Muscle of arm (tissue), 1 donor: ENCODE measurements at regions not wholly inside any gene's neighbourhood (a gene's known extent, or its start where the extent isn't known, plus 50 kb on each side); places are given as distances from the start of the nearest gene placed in this dataset.
"Not testable (repeated sequence)": the region's sequence is repeated elsewhere in the genome, so short reads cannot be mapped to it uniquely, and the experiment has no call there.

Experiments
- DNase-seq: peaks from one replicate; pipeline ENCODE4 v3.0.0-alpha.2; 2013

DNA sequence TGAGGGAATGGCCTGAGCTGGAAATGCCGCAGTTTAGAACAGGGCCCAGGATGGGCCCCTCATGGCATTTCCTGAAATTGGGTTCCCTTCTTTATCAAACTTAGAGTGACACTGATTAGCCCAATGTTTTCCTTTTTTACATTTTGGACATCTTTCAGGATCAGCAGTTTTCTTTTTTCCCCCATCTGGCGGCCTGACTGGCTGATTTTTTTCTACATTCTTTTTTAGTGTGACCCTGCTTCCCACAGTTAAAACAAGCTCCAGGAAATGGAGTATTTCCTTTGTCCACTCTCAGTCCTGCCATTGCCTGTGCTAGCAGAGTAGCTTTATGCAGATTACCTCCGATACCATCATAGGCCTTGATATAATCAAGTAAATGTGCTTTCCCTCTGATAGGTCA is 185.8 kb upstream of the IGF1 start:
- DNase-seq, result not testable (repeated sequence)

DNA sequence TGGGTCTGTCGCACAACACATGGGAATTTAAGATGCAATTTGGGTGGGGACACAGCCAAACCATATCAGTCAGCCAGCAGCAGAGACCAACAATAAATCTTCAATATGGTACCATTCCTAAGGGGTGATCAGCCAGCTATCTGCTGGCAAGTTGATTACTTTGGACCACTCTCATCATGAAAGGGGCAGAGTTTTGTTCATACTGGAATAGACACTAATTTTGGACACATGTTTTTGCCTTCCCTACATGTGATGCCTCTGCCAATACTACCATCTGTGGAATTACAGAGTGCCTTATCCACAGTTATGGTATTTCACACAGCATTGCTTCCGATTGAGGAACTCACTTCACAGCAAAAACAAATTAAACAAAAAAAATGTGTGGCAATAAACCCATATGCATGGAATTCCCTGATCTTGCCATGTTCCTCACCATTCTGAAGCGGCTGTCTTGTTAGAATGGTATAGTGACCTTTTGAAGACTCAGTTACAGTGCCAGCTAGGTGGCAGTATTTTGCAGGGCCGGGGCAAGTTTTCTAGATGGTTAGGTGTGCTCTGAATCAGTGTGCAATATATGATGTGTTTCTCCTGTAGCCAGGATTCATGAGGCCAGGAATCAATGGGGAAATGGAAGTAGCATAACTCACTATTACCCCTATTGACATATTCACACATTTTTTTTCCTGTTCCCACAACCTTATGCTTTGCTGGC is 179.0 kb upstream of the IGF1 start:
- DNase-seq, result no peak

DNA sequence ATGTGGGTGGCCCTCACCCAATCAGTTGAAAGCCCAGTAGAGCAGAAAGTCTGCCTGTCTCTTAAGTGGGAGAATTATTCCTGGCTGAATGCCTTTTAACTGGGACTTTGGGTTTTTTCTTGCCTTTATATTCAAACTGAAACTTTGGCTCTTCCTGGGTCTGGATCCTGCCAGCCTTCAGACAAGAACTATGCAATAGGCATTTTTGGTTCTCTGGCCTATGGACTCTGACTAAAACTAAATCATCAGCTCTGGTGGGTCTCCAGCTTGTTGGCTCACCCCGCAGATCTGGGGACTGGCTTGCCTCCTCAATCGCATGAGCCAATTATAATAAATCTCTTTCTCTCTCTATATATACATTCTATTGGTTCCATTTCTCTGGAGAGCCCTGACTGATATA is 173.0 kb upstream of the IGF1 start:
- DNase-seq, result no peak

DNA sequence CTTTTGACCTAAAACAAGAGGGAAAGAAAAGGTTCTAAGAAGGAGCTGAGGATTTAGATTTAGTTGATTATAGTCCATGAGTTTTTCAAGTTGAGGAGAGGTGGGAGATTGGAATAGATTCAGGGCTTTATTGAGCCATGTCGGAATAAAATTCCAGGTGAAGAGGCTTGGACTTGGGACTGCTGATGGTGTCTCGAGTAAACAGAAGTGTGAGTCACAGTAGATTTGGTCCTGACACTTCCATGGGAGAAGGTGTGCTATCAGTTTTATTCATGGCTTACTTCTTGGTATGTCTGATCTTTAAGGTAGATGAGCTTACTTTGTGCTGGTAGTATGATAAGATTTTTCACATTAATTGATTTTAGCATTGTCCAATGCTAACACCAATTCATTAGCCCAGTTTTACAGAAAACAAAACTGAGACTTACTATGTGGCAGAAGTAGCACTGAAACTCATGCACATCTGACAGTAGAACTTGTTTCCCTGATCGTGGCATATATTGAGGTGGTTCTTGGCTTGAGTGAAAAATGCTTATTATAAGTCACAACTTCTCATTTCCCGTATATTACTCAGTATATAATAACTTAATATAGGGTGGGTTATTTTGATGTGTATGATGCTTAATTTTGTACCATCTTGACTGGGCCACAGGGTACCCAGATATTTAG is 172.4 kb upstream of the IGF1 start:
- no peak for DNase-seq

DNA sequence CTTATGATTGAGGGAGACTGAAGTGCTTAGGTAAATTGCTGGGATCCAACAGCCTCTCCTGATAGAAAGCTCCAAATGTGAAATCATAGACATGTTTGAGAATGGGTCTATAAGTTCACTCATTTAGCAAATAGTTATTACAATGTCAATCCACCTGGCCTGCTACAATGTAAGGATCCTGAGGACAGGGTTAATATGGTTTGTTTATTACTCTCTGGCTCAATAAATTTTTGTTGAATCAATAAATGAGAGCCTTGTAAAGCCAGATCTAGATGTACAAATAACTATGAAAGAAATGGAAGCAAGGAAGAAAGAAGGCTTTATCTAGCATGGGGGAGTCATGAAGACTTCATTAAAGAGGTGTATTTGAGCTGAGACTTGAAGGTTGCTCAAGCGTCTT is 165.6 kb upstream of the IGF1 start:
- no peak for DNase-seq

DNA sequence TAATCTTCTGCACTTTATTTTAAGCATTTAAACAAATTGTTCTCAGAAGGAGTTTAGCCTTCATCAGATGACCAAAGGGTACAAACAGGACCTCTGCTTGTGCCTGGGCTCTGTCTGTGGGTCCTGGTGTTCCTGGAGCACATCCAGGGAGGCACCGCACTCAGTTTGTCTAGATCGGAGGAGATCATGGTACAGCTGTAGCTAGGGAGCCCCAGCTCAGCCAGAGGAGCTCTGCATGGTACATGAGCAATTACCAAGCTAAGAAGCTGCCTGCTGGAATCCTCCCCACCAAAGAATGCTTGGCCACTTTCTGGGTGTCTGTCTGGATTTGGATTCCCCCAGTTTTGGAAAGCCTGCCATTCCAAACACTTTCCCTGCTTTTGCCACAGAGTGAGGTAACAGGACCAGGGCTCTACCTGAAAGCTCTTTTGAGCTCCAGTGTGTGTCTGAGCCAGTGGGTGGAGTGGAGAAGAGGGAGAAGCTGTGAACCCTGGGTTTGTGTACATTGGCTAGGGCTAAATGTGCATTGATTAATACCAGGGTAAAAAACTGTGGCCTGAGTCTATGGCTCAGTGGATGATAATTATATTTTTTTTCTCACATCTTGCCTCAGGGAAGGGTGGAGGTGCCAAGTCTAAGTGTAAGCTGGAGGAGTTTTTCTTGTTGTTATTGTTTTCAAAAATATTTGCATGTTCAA is 163.7 kb upstream of the IGF1 start:
- DNase-seq, result no peak

DNA sequence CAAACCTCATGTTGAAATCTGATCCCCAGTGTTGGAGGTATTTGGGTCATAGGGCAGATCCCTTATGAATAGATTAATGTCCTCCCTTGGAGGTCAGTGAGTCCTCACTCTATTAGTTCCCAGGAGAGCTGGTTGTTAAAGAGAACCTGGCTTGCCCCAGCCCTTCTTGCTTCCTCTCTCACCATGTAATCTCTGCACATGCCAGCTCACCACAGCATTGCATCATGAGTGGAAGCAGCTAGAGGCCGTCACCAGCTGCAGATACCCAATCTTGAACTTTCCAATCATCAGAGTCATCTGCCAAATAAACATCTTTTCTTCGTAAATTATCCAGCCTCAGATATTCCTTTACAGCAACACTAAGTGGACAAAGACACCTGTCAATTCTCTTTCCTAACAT is 161.8 kb upstream of the IGF1 start:
- no peak for DNase-seq

DNA sequence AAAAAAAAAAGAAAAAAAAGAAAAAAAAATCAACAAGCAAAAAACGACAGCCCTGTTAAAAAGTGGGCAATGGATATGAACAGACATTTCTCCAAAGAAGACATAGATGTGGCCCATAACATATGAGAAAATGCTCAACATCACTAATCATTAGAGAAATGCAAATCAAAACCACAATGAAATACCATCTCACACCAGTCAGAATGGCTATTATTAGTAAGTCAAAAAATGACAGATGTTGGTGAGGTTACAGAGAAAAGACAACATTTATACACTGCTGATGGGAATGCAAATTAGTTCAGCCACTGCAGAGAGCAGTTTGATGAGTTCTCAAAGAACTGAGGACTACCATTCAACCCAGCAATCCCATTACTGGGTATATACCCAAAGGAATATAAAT is 160.3 kb upstream of the IGF1 start:
- DNase-seq, result not testable (repeated sequence)

DNA sequence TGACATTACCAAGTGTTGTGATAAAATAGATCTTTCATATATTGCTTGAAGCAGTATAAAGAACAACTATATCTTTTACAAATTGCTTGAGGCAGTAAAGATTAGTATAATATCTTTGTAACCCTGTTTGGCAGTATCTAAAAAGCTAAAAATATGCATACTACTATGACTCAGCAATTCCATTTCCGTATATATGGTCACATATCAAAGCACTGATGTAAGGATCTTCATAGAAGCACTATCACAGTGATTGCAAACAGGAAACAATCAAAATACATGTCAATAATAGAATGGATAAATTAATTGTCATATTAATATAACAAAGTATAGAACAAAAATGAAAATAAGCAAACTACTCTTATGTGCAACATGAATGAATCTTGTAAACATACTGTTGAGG is 158.4 kb upstream of the IGF1 start:
- DNase-seq, result no peak

DNA sequence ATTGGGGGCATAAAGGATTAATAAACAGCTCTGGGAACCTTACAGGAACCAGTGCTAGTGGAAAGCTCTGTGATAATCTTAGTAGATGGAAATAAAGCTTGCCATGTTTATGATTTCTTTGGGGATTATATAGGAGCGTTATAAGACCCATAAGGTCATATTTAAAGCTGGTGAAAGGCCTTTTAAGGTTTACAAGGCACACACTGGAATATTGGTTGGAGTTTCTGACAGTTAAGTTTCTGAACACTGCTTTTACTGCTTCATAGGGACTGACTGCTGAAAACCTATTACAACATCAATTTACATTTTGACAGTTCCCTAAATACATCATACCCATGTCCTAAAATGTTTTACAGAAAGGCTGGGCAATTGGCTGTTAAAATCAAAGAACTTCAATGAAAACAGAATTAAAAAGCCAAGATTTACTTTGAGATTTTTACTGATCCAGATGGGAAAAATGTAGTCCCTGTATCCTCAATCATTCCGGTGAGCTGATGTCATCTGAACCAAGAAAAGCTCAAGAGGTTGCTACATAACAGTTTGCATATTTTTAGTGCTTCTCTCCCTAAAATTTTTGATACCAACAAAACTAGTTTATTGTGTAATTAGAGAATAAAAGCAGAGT is 153.7 kb upstream of the IGF1 start:
- peak; percentile 15 for DNase-seq

DNA sequence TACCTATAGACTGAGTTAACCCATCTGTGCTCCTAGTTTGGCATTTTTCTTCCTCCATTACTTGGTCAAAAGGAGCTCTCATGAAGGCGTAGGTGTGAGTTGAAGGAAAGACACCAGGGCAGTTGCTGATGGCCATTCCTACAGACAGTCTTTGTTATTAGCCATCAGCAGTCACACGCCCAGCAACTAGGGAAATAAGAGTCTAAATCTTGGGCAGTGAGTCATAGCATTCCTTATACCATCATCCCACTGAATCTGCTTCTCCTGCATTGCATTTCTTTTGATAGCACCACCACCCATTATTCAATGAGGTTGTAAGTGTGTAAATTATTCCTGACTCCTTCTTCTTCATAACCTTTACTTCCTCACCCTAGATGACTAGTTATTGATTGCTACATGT is 150.9 kb upstream of the IGF1 start:
- no peak for DNase-seq

DNA sequence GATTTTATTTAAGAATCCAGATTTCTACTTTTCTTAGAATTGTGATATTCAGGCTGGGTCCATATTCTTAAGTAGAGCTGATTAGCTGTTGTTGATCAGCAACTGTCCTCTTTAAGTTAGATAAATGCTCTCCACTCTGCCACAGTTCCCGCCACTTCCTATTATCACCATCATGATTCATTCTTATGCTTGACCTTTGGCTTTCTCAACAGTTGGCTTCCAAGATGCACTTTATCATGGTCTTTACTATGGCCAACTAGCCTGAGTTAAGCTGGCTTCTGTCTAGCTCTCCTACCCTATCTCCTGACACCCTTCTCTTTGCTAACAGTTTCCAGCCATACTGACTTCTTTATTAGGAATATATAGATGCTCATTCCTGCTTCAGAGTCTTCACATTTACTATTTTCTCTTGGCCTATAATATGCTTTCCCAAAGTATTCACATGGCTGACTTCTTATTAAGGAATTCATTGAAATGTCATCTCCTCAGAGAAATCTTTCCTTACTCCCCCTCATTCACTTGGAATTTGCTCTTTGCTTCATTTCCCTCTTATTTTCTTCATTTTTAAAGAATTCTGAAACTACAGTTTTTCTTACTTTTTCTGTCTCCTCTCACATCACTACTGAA is 149.0 kb upstream of the IGF1 start:
- DNase-seq, result no peak

DNA sequence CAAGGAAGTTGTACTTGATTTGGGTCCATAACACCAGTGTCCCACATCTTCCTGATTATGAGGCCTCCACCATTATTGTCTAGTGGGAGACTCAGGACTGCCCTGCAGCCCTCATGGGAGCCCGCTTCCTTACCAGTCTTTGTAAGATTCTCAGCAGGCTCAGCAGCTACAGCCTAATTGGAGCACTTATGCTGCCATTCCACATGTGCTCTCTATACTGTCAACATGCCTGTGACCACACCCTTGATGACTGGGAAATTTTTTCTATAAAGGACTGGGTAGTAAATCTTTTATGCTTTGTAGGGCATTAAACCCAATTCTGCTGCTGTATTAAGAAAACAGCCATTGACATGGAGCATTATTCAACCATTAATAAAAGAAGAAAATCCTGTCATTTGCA is 145.5 kb upstream of the IGF1 start:
- no peak for DNase-seq

DNA sequence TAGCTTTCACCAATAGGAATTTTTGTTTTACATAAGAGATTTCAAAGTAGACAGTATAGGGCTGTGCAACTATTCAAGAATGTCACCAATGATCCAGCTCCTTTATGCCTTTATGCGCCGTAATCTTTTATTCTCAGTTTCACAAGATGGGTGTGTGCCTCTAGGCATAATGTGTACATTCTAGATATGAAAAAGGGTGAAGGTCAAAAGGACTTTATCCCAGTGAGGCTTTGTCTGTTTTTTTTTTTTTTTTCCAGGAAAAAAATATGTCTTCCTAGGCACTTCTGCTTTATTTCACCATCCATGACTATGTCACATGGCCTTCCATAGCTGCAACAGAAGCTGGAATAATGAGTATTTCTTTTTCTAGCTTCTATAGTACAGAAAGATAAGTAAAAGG is 142.3 kb upstream of the IGF1 start:
- no peak for DNase-seq

DNA sequence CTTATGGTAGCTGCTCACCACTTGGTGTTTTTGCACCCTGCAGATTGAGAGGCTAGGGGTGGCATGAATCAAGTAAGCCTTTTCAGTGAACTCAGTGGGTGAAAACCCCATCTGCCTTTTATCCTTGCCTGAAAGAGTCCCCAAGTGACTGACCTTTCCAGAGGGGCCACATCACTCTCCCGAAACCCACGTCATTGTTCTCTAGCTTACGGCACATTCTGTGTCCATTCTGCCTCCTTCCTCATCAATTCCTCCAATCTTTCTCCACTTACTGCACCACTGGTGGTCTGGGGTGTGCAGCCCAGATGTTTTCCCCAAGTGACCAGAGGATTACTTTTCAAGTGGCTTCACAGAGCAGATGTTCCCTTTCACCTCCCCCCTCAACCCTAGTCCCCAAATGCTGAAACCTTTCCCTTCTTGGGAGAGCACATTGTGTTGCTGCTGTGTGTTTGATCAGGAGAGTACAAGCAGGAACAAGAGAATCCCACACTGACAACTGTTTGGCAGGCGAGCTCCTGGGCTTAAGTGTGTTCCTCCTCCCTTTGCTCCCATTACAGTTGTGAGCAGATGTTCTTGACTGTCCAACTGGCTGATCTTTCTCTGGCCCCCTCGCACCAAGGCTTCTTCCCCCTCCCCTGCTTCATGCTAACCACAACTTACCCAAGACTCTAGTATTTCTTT is 138.0 kb upstream of the IGF1 start:
- DNase-seq, result peak; percentile 63

DNA sequence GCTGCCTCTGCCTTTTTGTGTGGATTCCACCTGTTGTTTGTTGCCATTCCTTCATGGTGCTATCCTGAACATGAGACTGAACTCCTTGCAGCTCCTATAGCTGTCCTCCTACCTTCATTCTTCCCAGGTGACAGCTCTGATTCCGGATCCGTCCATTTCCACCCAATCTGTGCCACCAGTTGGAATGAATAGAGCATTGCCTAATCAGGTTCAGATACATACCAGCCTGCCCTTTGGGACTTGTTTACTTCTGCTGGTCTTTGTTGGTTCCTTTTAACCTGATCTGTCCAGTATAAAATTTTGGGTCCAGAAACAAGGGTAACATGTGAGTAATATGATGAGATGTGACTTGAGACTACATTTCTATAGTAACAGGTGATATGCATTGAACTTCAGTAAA is 136.3 kb upstream of the IGF1 start:
- DNase-seq, result no peak

DNA sequence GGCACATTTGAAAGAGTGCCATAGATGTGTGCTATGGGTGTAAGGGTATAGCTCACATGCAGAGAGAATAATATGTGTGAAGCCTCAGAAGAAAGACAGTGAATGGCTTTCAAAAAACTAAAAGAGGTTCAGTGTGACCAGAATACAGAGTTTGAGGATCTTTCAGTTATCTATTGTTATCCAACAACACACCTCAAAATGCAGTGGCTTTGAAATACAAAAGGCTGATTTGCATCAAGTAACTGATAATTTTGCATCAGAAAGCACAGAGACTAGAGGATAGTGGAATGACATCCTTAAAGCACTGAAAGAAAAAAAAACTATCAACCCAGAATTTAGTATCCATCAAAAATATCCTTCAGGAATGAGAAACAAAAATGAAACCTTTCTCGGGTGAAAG is 131.6 kb upstream of the IGF1 start:
- DNase-seq, result no peak

DNA sequence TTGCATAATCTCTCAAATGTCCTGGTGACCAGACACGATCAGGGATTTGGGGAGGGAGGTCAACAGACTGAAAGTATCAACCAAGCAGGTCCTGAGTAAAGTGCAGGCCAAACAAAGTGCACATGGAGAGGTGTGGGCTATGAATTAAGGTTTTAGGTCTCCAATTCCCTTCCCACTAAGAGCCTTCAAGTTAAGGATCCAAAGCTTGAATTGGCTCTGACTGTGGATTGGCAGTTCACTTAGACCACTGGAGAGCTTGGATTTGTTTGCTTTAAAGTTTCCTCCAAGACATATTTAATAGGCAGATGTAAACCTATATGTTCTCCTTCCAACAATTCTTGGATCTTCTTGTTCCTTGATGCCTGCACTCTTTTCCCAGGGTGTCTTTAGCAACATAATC is 129.6 kb upstream of the IGF1 start:
- peak; percentile 78 for DNase-seq

DNA sequence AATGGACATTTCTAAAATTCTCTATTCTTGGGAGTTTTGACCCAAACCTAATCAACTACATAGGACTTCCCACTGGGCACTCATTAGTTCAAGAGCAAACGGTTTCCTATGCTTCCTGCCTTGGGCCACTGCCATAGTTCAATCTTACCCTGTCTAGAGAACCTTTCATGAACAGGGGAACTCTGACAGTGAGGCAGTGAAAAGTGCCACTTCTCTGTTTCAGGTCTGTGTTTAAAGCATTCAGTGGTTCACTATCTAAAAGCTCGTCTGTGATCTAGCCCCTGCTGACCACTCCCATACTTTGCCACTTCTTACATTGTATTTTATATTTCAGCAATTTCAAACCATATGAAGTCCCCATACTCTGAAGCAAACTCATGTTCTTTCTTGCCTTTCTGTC is 122.7 kb upstream of the IGF1 start:
- no peak for DNase-seq

DNA sequence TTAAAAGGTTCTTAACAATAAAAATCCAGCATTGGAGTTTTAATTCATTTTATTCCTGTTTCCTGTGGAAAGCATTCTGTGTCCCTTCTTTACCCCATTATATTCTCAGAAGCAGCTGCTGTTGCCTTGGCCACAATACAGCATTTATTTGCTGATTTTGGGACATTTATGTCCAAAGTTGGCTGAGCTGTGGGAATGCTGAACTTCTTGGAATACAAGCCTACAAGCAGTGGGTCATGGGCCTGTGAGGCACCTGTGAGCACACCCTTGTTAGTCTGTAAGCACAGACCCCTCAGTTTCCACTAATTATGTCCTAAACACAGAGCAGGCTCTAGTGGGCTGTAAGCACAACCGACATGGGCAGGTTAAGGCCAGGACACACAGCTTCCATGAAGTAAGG is 122.2 kb upstream of the IGF1 start:
- DNase-seq, result peak; percentile 63

DNA sequence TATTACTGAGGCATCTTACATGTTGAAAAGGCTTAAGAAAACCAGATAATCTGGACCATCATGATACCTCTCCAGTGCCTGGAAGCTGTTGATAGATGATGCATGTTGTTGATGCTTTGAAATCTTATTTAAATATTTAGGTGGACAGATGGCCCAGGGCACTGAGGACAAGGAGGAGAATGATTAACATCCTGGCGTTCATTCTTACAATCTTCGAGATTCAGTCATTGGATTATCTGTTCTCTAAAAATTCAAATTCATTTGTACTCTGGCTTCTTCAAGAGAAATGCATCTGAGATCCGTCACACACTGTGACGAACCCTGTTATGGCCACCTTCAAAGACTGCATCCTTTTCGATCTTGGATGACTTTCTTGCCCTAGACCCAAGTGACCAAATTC is 121.3 kb upstream of the IGF1 start:
- DNase-seq, result no peak

DNA sequence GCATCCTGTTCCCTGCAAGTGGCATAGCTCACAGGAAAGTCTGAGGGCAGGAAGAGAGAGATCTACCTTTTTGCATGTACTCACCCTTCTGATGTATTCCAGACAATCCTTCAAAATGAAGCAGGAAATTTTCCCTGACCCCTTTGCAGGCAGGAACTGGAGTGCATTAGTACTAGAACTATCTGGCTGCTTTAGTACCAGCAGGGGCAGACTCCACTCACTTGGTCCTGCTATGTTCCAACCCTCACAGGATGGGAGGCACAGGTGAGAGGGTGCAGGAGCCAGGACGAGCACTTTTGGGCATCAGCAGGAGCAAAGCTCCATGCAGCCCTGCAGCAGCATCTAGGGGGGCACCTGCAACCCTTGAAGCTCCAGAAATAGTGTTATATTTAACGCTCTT is 116.3 kb upstream of the IGF1 start:
- no peak for DNase-seq
